Inflammatory macrophage treated with lipopolysaccharide for 1 hour (primary cell): ENCODE measurements at regions not wholly inside any gene's neighbourhood (a gene's known extent, or its start where the extent isn't known, plus 50 kb on each side); places are given as distances from the start of the nearest gene placed in this dataset.
"Not testable (repeated sequence)": the region's sequence is repeated elsewhere in the genome, so short reads cannot be mapped to it uniquely, and the experiment has no call there.

Experiments used
- DNase-seq, 2 donors: peaks; one replicate each; pipeline ENCODE4 v3.0.0-alpha.2; 2020 to 2022

GRCh38 chr2:91659917-91660275 lies 2968.4 kb downstream of the RPIA start:
- peak; percentile 0 for DNase-seq

GRCh38 chr2:91667341-91667740 lies 2975.9 kb downstream of the RPIA start:
- not testable (repeated sequence) for DNase-seq

GRCh38 chr2:91685541-91685940 lies 2994.1 kb downstream of the RPIA start:
- DNase-seq: not testable (repeated sequence)

- DNase-seq: not testable (repeated sequence)
These were observed 2994.6 kb downstream of the RPIA start for GRCh38 chr2:91686046-91686445.
